WERI-Rb-1 (cell line): ENCODE measurements at regions not wholly inside any gene's neighbourhood (a gene's known extent, or its start where the extent isn't known, plus 50 kb on each side); places are given as distances from the start of the nearest gene placed in this dataset.

ENCODE experiments used
- DNase-seq: peaks from one replicate; pipeline ENCODE4 v3.0.0-alpha.2; 2020
- H3K27ac ChIP-seq: fragments of 250-450 bp; sonication (Bioruptor Pico); 2 replicates; pipeline ENCODE4 v1.5.1; 2020; ENCODE audit warnings: mild to moderate bottlenecking, moderate library complexity
- H3K27me3 ChIP-seq: fragments of 250-450 bp; sonication (Bioruptor Pico); 2 replicates; pipeline ENCODE4 v1.5.1; 2021; ENCODE audit warnings: mild to moderate bottlenecking, low read depth, moderate library complexity; ENCODE audit not compliant: insufficient read depth, severe bottlenecking
- H3K36me3 ChIP-seq: fragments of 250-450 bp; sonication (Bioruptor Pico); 2 replicates; pipeline ENCODE4 v1.5.1; 2020; ENCODE audit warnings: mild to moderate bottlenecking, moderate library complexity
- H3K4me3 ChIP-seq: 2 replicates; pipeline ENCODE4 v1.5.1; 2011; ENCODE audit warnings: low read depth, mild to moderate bottlenecking, control low read depth, low read length
- H3K9me3 ChIP-seq: fragments of 250-450 bp; sonication (Bioruptor Pico); 2 replicates; pipeline ENCODE4 v1.5.1; 2021; ENCODE audit warnings: mild to moderate bottlenecking, moderate library complexity; ENCODE audit not compliant: severe bottlenecking
- CTCF ChIP-seq: IDR thresholded peaks from 2 replicates; pipeline ENCODE4 v1.5.1; 2011; ENCODE audit warnings: low read depth, mild to moderate bottlenecking, control low read depth, inconsistent platforms, low read length

GRCh38 chr14:58737511-58737910 lies 99.7 kb downstream of the DACT1 start:
- no peak for DNase-seq
- Histone ChIP-seq H3K27me3 (no peaks in the 10 kb centered on the region), H3K4me3 (no peak overlapping the region), H3K36me3 (no peaks in the 10 kb centered on the region), H3K9me3 (no peaks in the 10 kb centered on the region), H3K27ac (no peak overlapping the region)
- no peak for TF ChIP-seq CTCF

GRCh38 chr14:58738189-58738836 lies 100.6 kb downstream of the DACT1 start:
- Histone ChIP-seq H3K9me3 (no peaks in the 10 kb centered on the region), H3K4me3 (no peak overlapping the region), H3K36me3 (no peaks in the 10 kb centered on the region), H3K27ac (no peak overlapping the region), H3K27me3 (no peaks in the 10 kb centered on the region)
- TF ChIP-seq CTCF = no peak
- no peak for DNase-seq

GRCh38 chr14:58738876-58739275 lies 101.1 kb downstream of the DACT1 start:
- no peak for DNase-seq
- H3K27me3 ChIP-seq = no peaks in the 10 kb centered on the region

GRCh38 chr14:58739674-58740073 lies 101.9 kb downstream of the DACT1 start:
- no peaks in the 10 kb centered on the region for H3K9me3 ChIP-seq
- no peak for DNase-seq
- no peaks in the 10 kb centered on the region for H3K36me3 ChIP-seq
- no peak for TF ChIP-seq CTCF
- H3K27me3 ChIP-seq = no peaks in the 10 kb centered on the region
- H3K27ac ChIP-seq = no peak overlapping the region
- H3K4me3 ChIP-seq = no peak overlapping the region

More at GRCh38 chr14:58738876-58739275, 101.1 kb downstream of the DACT1 start:
- Histone ChIP-seq H3K9me3 (no peaks in the 10 kb centered on the region), H3K27ac (no peak overlapping the region), H3K36me3 (no peaks in the 10 kb centered on the region), H3K4me3 (no peak overlapping the region)
- no peak for TF ChIP-seq CTCF

- no peaks in the 10 kb centered on the region for H3K27me3 ChIP-seq
- no peaks in the 10 kb centered on the region for H3K36me3 ChIP-seq
- no peak for DNase-seq
- no peak overlapping the region for H3K4me3 ChIP-seq
- H3K27ac ChIP-seq = no peak overlapping the region
- no peak for TF ChIP-seq CTCF
- no peaks in the 10 kb centered on the region for H3K9me3 ChIP-seq
Measured at GRCh38 chr14:58740379-58740935, 102.7 kb downstream of the DACT1 start.
